Astrocyte of the spinal cord (primary cell): ENCODE measurements at regions not wholly inside any gene's neighbourhood (a gene's known extent, or its start where the extent isn't known, plus 50 kb on each side); places are given as distances from the start of the nearest gene placed in this dataset.

Experiments
- DNase-seq: peaks from one replicate; pipeline ENCODE4 v3.0.0; 2011; ENCODE audit warnings: low read depth, low spot score
- H3K4me3 ChIP-seq: 2 replicates; pipeline ENCODE4 v1.5.1; 2011; ENCODE audit warnings: low read depth, mild to moderate bottlenecking, low read length, moderate library complexity
- in situ Hi-C: cut with HindIII; loops from 2 replicates; pipeline ENCODE4 v1.10.0; 2017; ENCODE audit warnings: low sequenced_read_pairs
- TF ChIP-seq, protein P1 (sequence below): IDR thresholded peaks from 2 replicates; pipeline ENCODE4 v1.5.1; 2012; ENCODE audit warnings: low read depth, mild to moderate bottlenecking, low read length, inconsistent platforms

DNA sequence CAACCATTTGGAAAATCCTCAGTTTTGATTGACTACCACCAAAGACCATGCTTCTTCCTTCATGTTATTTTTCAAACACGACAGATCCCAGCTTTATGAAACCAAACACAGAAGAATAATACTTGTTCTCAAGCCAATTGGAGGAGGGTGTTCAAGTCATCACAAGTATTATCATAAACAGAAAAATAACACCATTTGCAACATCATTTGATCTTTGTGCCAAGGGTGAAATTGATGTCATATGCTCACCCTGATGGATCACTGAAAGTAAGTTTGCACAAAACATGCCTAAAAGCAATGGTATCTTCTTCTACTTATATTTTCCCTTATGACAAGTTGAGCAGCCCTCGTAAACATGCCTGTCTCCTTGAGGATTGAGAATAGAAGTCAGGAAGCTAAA is 448.0 kb upstream of the ZEB2 start:
- in situ Hi-C loops = no loop called here
- H3K4me3 ChIP-seq = no peak overlapping the region
- TF ChIP-seq, protein P1, sequence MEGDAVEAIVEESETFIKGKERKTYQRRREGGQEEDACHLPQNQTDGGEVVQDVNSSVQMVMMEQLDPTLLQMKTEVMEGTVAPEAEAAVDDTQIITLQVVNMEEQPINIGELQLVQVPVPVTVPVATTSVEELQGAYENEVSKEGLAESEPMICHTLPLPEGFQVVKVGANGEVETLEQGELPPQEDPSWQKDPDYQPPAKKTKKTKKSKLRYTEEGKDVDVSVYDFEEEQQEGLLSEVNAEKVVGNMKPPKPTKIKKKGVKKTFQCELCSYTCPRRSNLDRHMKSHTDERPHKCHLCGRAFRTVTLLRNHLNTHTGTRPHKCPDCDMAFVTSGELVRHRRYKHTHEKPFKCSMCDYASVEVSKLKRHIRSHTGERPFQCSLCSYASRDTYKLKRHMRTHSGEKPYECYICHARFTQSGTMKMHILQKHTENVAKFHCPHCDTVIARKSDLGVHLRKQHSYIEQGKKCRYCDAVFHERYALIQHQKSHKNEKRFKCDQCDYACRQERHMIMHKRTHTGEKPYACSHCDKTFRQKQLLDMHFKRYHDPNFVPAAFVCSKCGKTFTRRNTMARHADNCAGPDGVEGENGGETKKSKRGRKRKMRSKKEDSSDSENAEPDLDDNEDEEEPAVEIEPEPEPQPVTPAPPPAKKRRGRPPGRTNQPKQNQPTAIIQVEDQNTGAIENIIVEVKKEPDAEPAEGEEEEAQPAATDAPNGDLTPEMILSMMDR = no peak
- no peak for DNase-seq

GRCh38 chr2:144965172-144965571 is 445.3 kb upstream of the ZEB2 start:
- TF ChIP-seq, protein P1 = no peak
- DNase-seq = no peak
- in situ Hi-C loops = no loop called here
- no peak overlapping the region for H3K4me3 ChIP-seq

GRCh38 chr2:144963031-144963430 is 443.1 kb upstream of the ZEB2 start:
- H3K4me3 ChIP-seq = no peak overlapping the region
- TF ChIP-seq, protein P1 = no peak
- no peak for DNase-seq
- in situ Hi-C loops = no loop called here

DNA sequence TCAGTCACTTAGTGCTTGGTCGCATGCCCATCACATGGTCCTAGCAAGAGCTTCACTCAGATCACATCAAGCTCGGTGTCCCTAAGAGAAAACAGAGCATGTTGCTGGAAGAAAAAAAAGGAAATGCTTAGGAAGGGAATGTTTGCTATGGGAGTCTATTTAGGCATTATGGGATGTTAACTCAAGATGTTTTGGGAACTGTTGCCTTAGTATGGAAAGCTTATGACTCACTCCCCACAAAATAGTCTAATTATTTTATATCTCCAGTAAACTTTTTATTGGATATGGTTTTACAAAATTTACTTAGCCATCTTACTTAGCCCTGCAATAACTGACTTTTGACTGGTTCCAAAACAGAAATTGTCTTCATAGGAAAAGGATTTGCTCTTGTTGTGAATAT is 439.5 kb upstream of the ZEB2 start:
- in situ Hi-C loops = no loop called here
- H3K4me3 ChIP-seq = no peak overlapping the region

GRCh38 chr2:144950899-144951560 is 431.1 kb upstream of the ZEB2 start:
- peak; percentile 86 for DNase-seq
- TF ChIP-seq, protein P1 = no peak
- no peak overlapping the region for H3K4me3 ChIP-seq
- in situ Hi-C loops = no loop called here

More for the DNA sequence above, 439.5 kb upstream of the ZEB2 start:
- no peak for DNase-seq
- TF ChIP-seq, protein P1 = no peak

GRCh38 chr2:144948205-144948855 is 428.4 kb upstream of the ZEB2 start:
- DNase-seq = no peak
- no peak overlapping the region for H3K4me3 ChIP-seq
- TF ChIP-seq, protein P1 = no peak
- in situ Hi-C loops = no loop called here
